Neural cell (in vitro differentiated cells): ENCODE measurements at regions not wholly inside any gene's neighbourhood (a gene's known extent, or its start where the extent isn't known, plus 50 kb on each side); places are given as distances from the start of the nearest gene placed in this dataset.

Source experiments
- CTCF ChIP-seq: fragments of 450-650 bp; IDR thresholded peaks from 2 replicates; pipeline ENCODE4 v1.5.1; 2014; ENCODE audit warnings: antibody characterized with exemption, mild to moderate bottlenecking, moderate library complexity; ENCODE audit not compliant: poor library complexity, severe bottlenecking
- EP300 ChIP-seq: fragments of 450-650 bp; conservative IDR thresholded peaks from 2 replicates; pipeline ENCODE4 v1.6.1; 2014; ENCODE audit warnings: antibody characterized with exemption, mild to moderate bottlenecking, moderate library complexity; ENCODE audit not compliant: poor library complexity, severe bottlenecking
- EZH2 ChIP-seq: fragments of 200-600, 300-800 bp; shearing (Covaris generic), sonication (generic); IDR thresholded peaks from 2 replicates; pipeline ENCODE4 v1.6.1; 2014; ENCODE audit warnings: antibody characterized with exemption, low read length, borderline replicate concordance, mild to moderate bottlenecking; ENCODE audit not compliant: insufficient read depth, poor library complexity, severe bottlenecking
- MXI1 ChIP-seq: fragments of 450-650 bp; conservative IDR thresholded peaks from 2 replicates; pipeline ENCODE4 v1.6.1; 2014; ENCODE audit warnings: antibody characterized with exemption, mild to moderate bottlenecking; ENCODE audit not compliant: poor library complexity, severe bottlenecking
- POLR2AphosphoS5 ChIP-seq: IDR thresholded peaks from 2 replicates; pipeline ENCODE4 v1.6.1; 2012
- RAD21 ChIP-seq: fragments of 450-650 bp; conservative IDR thresholded peaks from 2 replicates; pipeline ENCODE4 v1.6.1; 2014; ENCODE audit warnings: antibody characterized with exemption, mild to moderate bottlenecking, moderate library complexity
- SMC3 ChIP-seq: fragments of 450-650 bp; conservative IDR thresholded peaks from 2 replicates; pipeline ENCODE4 v1.6.1; 2014; ENCODE audit warnings: antibody characterized with exemption, mild to moderate bottlenecking, moderate library complexity; ENCODE audit not compliant: poor library complexity
- TAF1 ChIP-seq: IDR thresholded peaks from 2 replicates; pipeline ENCODE4 v1.6.1; 2012; ENCODE audit warnings: low read depth
- TF ChIP-seq, protein P1 (sequence below): IDR thresholded peaks from 2 replicates; pipeline ENCODE4 v1.6.1; 2012; ENCODE audit warnings: borderline replicate concordance

DNA sequence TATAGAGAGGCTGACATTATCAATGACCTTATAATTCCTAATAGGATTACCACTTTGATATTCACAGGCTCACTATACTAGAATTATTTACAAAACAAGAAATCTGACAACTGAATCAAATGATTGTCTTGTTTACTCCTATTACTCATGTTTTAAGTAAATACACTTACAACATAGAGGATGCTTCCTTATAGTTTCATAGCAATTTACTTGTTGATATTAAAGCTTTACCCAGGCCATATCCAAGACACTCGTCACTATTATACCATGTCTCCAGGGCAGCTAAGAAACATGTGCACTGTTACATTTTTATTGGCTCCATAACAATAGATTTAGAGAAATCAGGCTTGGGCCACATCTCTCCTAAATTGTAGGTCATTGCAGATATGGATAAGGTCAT, 276.9 kb downstream of the HGF start:
- TF ChIP-seq EP300 = no peak
- no peak for TF ChIP-seq TAF1
- no peak for TF ChIP-seq CTCF
- TF ChIP-seq, protein P1, sequence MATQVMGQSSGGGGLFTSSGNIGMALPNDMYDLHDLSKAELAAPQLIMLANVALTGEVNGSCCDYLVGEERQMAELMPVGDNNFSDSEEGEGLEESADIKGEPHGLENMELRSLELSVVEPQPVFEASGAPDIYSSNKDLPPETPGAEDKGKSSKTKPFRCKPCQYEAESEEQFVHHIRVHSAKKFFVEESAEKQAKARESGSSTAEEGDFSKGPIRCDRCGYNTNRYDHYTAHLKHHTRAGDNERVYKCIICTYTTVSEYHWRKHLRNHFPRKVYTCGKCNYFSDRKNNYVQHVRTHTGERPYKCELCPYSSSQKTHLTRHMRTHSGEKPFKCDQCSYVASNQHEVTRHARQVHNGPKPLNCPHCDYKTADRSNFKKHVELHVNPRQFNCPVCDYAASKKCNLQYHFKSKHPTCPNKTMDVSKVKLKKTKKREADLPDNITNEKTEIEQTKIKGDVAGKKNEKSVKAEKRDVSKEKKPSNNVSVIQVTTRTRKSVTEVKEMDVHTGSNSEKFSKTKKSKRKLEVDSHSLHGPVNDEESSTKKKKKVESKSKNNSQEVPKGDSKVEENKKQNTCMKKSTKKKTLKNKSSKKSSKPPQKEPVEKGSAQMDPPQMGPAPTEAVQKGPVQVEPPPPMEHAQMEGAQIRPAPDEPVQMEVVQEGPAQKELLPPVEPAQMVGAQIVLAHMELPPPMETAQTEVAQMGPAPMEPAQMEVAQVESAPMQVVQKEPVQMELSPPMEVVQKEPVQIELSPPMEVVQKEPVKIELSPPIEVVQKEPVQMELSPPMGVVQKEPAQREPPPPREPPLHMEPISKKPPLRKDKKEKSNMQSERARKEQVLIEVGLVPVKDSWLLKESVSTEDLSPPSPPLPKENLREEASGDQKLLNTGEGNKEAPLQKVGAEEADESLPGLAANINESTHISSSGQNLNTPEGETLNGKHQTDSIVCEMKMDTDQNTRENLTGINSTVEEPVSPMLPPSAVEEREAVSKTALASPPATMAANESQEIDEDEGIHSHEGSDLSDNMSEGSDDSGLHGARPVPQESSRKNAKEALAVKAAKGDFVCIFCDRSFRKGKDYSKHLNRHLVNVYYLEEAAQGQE = no peak
- TF ChIP-seq POLR2AphosphoS5 = no peak
- TF ChIP-seq MXI1 = no peak
- TF ChIP-seq EZH2 = no peak
- no peak for TF ChIP-seq SMC3
- no peak for TF ChIP-seq RAD21
